HepG2 (cell line): ENCODE measurements at regions not wholly inside any gene's neighbourhood (a gene's known extent, or its start where the extent isn't known, plus 50 kb on each side); places are given as distances from the start of the nearest gene placed in this dataset.

Experiments
- ATAC-seq: fragments of 200-7000 bp; cut with Tn5 transposase; 3 replicates; pipeline ENCODE4 v1.9.1; 2020; ENCODE audit warnings: mild to moderate bottlenecking, moderate library complexity
- BruUV-seq: library from RNA; stranded (reverse); fragments of 400-500 nt; replicated peaks from 2 replicates; lab custom pipeline; 2021; lab: Mats Ljungman, UMichigan
- CTCF ChIA-PET: fragments of 300-600 bp; formaldehyde crosslinking; extraction: SDS; loops from one replicate; lab custom pipeline; 2021; ENCODE audit warnings: low total read pairs, inconsistent platforms, low intra/inter-chr PET ratio; lab: Yijun Ruan, JAX
- POLR2A ChIA-PET: fragments of 350-600 bp; sonication (Branson Sonifier 250); formaldehyde crosslinking; loops from one replicate; lab custom pipeline; 2020; ENCODE audit warnings: antibody characterized with exemption, inconsistent platforms; lab: Yijun Ruan, JAX
- DNase-seq: peaks from one replicate; pipeline ENCODE4 v3.0.0-alpha.2; 2015; ENCODE audit warnings: low spot score
- FAIRE-seq: peaks from 3 replicates; lab custom pipeline; 2011; peaks lifted over from hg19 to GRCh38; lab: Jason Lieb, UNC
- H2AFZ ChIP-seq: one replicate; pipeline ENCODE4 v1.6.1; 2011; ENCODE audit warnings: low read length, inconsistent platforms
- H3K27ac ChIP-seq: fragments of 300-600 bp; 3 replicates; pipeline ENCODE4 v1.8.0; 2011; ENCODE audit warnings: mixed run types, mild to moderate bottlenecking, mixed read lengths, low read length, inconsistent platforms; ENCODE audit not compliant: insufficient read depth; ENCODE audit errors: extremely low read length
- H3K27me3 ChIP-seq, 2 experiments: fragments of 200-600 bp in 1 of 2; 2 replicates in 1 of 2; 3 replicates in 1 of 2; pipeline versions ENCODE4 v1.6.0 to v1.8.0; 2011; ENCODE audit warnings: low read length in 2 of 2, mild to moderate bottlenecking in 2 of 2, moderate library complexity in 2 of 2, inconsistent platforms in 1 of 2; ENCODE audit not compliant: insufficient read depth in 2 of 2, control insufficient read depth in 1 of 2
- H3K36me3 ChIP-seq, 2 experiments: fragments of 200-600 bp in 1 of 2; replicated peaks in 1 of 2; 2 replicates in 1 of 2; 3 replicates in 1 of 2; pipeline versions ENCODE4 v1.5.1 to v1.8.0; 2011; ENCODE audit warnings: low read length in 2 of 2, inconsistent platforms in 1 of 2; ENCODE audit not compliant: insufficient read depth in 2 of 2, control insufficient read depth in 1 of 2
- H3K4me1 ChIP-seq: 2 replicates; pipeline ENCODE4 v1.5.1; 2012; ENCODE audit warnings: low read length, inconsistent platforms; ENCODE audit not compliant: insufficient read depth
- H3K4me2 ChIP-seq: 2 replicates; pipeline ENCODE4 v1.6.0; 2011; ENCODE audit warnings: low read depth, low read length, inconsistent platforms
- H3K4me3 ChIP-seq, 3 experiments: fragments of 200-600 bp in 1 of 3; sonication (generic), shearing (Covaris generic) in 1 of 3; replicated peaks in 1 of 3; 2 replicates each; pipeline ENCODE4 v1.5.1; 2011 to 2016; ENCODE audit warnings: low read length in 3 of 3, inconsistent platforms in 2 of 3, low read depth in 2 of 3, mild to moderate bottlenecking in 2 of 3, control low read depth in 1 of 3, mixed read lengths in 1 of 3; ENCODE audit not compliant: insufficient read depth in 1 of 3
- H3K79me2 ChIP-seq: one replicate; pipeline ENCODE4 v1.6.1; 2011; ENCODE audit warnings: low read length, inconsistent platforms; ENCODE audit not compliant: insufficient read depth
- H3K9ac ChIP-seq: 2 replicates; pipeline ENCODE4 v1.6.0; 2011; ENCODE audit warnings: mild to moderate bottlenecking, low read depth, low read length, inconsistent platforms; ENCODE audit not compliant: insufficient read depth
- H3K9me3 ChIP-seq: 2 replicates; pipeline ENCODE4 v1.5.1; 2012; ENCODE audit warnings: mild to moderate bottlenecking, low read length
- H4K20me1 ChIP-seq: 2 replicates; pipeline ENCODE4 v1.6.0; 2011; ENCODE audit warnings: inconsistent platforms, mild to moderate bottlenecking, low read length, moderate library complexity; ENCODE audit not compliant: insufficient read depth
- ZFY ChIP-seq: sonication (generic); formaldehyde crosslinking; IDR thresholded peaks from 2 replicates; pipeline ENCODE4 v1.4.0; 2020; ENCODE audit warnings: missing genetic modification reagents
- WGBS: methylation state at CpG from one replicate; pipeline ENCODE4 v1.1.6; 2017; ENCODE audit warnings: low lambda C conversion rate; 5-methylcytosine and 5-hydroxymethylcytosine counted together
- in situ Hi-C: cut with HindIII; loops from 2 replicates; pipeline ENCODE4 v1.10.0; 2017; ENCODE audit warnings: low pct_unique_long_range_greater_than_20kb; ENCODE audit not compliant: extremely low pct_ligation_motif_present
- intact Hi-C: fragments of 100-400 bp; cut with micrococcal nuclease; formaldehyde crosslinking; loops from one replicate; pipeline ENCODE4 v1.10.0; 2022; ENCODE audit not compliant: unreplicated experiment
- small RNA-seq, 3 experiments: library from RNA; depleted of rRNA; stranded (forward); fragments of <200 nt; gene quantifications; one replicate each; pipeline ENCODE3, GENCODE V24; 2012; ENCODE audit warnings: low read depth in 2 of 3, low replicate concordance in 1 of 3; ENCODE audit not compliant: insufficient read length in 3 of 3, insufficient read depth in 2 of 3

GRCh38 chr1:193306430-193306829 is 120.0 kb upstream of the B3GALT2 start:
- H3K9me3 ChIP-seq: no peaks in the 10 kb centered on the region
- no peak for TF ChIP-seq ZFY (CRISPR knock-in tag)
- no peaks in the 10 kb centered on the region for H3K27me3 ChIP-seq
- no peak overlapping the region for H3K4me3 ChIP-seq
- FAIRE-seq (no peak), DNase-seq (no peak), ATAC-seq (no peak)
- H3K27ac ChIP-seq: no peak overlapping the region
- WGBS: 9% methylated on average over 2 of the region's 2 CpGs
- in situ Hi-C loops: no loop called here
- no peaks in the 10 kb centered on the region for H4K20me1 ChIP-seq
- no peak overlapping the region for H2AFZ ChIP-seq
- no peaks in the 10 kb centered on the region for H3K79me2 ChIP-seq
- no TSS peak for BruUV-seq
- H3K9ac ChIP-seq: no peak overlapping the region
- CTCF ChIA-PET: no interaction called here
- H3K4me2 ChIP-seq: no peak overlapping the region
- POLR2A ChIA-PET: no interaction called here
- H3K36me3 ChIP-seq: no peaks in the 10 kb centered on the region
- H3K4me1 ChIP-seq: peaks cover 14% of the 10 kb centered on the region
- intact Hi-C loops: no loop called here

Small RNA genes in the stretch of these regions (small RNA-seq; reads per million reads assigned to genes)
- 0 reads per million in 3 experiments for gene RNU6-983P
